CD8-positive, alpha-beta memory T cell (primary cell): ENCODE measurements at regions not wholly inside any gene's neighbourhood (a gene's known extent, or its start where the extent isn't known, plus 50 kb on each side); places are given as distances from the start of the nearest gene placed in this dataset.

Experiments used
- CTCF ChIA-PET: fragments of 350-600 bp; sonication (Branson Sonifier 250); formaldehyde crosslinking; loops from one replicate; lab custom pipeline; 2021; ENCODE audit warnings: antibody characterized with exemption; lab: Charles Lee
- POLR2A ChIA-PET: fragments of 350-600 bp; sonication (Branson Sonifier 250); formaldehyde crosslinking; loops from one replicate; lab custom pipeline; 2021; ENCODE audit warnings: antibody characterized with exemption; lab: Charles Lee
- DNase-seq, 5 donors: peaks; one replicate each; pipeline versions ENCODE4 v3.0.0 to v3.0.0-alpha.2; 2020 to 2022; ENCODE audit warnings: mixed read lengths in 1 of 5
- H3K27ac ChIP-seq: one replicate; pipeline ENCODE4 v1.7.0; 2013; ENCODE audit warnings: low read depth, mild to moderate bottlenecking, low read length, moderate library complexity
- H3K27me3 ChIP-seq: 2 replicates; pipeline ENCODE4 v1.7.0; 2013; ENCODE audit warnings: low read length, mild to moderate bottlenecking; ENCODE audit not compliant: insufficient read depth, poor library complexity, severe bottlenecking
- H3K36me3 ChIP-seq: 2 replicates; pipeline ENCODE4 v1.7.0; 2013; ENCODE audit warnings: mild to moderate bottlenecking, low read length, moderate library complexity; ENCODE audit not compliant: insufficient read depth
- H3K4me1 ChIP-seq: 2 replicates; pipeline ENCODE4 v1.7.0; 2013; ENCODE audit warnings: mild to moderate bottlenecking, low read length, moderate library complexity; ENCODE audit not compliant: insufficient read depth
- H3K4me3 ChIP-seq: 2 replicates; pipeline ENCODE4 v1.7.0; 2013; ENCODE audit warnings: mild to moderate bottlenecking, low read length
- H3K9me3 ChIP-seq: 2 replicates; pipeline ENCODE4 v1.7.0; 2013; ENCODE audit warnings: mild to moderate bottlenecking, low read length
- H3K27ac Mint-ChIP-seq, 8 donors: one replicate each; pipeline ENCODE4 v1.8.0; 2020 to 2021; ENCODE audit warnings: mixed read lengths in 8 of 8, mild to moderate bottlenecking in 6 of 8, inconsistent platforms in 3 of 8, moderate library complexity in 3 of 8
- H3K27me3 Mint-ChIP-seq, 2 donors: one replicate each; pipeline ENCODE4 v1.8.0; 2020 to 2021; ENCODE audit warnings: mixed read lengths in 2 of 2, mild to moderate bottlenecking in 1 of 2, moderate library complexity in 1 of 2
- H3K36me3 Mint-ChIP-seq, 3 donors: one replicate each; pipeline ENCODE4 v1.8.0; 2020 to 2021; ENCODE audit warnings: mixed read lengths in 3 of 3, inconsistent platforms in 1 of 3, mild to moderate bottlenecking in 1 of 3
- H3K4me1 Mint-ChIP-seq, 3 donors: one replicate each; pipeline ENCODE4 v1.8.0; 2020 to 2021; ENCODE audit warnings: mixed read lengths in 3 of 3, inconsistent platforms in 1 of 3, mild to moderate bottlenecking in 1 of 3
- H3K4me3 Mint-ChIP-seq, 7 donors: one replicate each; pipeline ENCODE4 v1.8.0; 2020 to 2021; ENCODE audit warnings: mixed read lengths in 7 of 7, mild to moderate bottlenecking in 6 of 7, moderate library complexity in 4 of 7, inconsistent platforms in 2 of 7
- H3K9me3 Mint-ChIP-seq, 5 donors: one replicate each; pipeline ENCODE4 v1.8.0; 2020 to 2022; ENCODE audit warnings: mixed read lengths in 5 of 5, mild to moderate bottlenecking in 3 of 5, moderate library complexity in 2 of 5, inconsistent platforms in 1 of 5

DNA sequence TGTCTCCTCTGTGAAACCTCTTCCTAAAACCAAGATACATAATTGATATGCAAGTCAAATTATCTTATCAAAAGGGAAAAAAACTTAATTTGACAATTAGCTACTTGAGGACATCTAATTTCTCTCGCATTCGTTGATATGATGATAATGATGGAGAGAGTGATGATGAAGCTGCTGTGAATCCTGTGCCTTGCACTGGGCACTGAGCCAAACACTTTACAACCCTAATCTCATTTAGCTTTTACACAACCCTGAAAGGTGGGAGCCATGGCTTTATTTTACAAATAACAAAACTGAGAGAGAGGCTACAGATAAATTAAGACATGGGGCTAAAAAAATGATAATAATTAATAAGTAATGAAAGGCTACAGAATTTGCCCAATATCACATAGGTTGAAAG lies 176.0 kb downstream of the NOC3L start:
- ChIA-PET CTCF (no interaction called here), POLR2A (no interaction called here)
- Histone ChIP-seq H3K27me3 (no peaks in the 10 kb centered on the region), H3K4me1 (no peaks in the 10 kb centered on the region), H3K27ac (no peak overlapping the region), H3K36me3 (no peaks in the 10 kb centered on the region), H3K9me3 (no peaks in the 10 kb centered on the region), H3K4me3 (no peak overlapping the region)
- Mint-ChIP-seq H3K9me3 (peaks cover 0 to 2% (median 0%) of the 10 kb centered on the region in 5 donors), H3K27ac (no peak overlapping the region), H3K36me3 (no peaks in the 10 kb centered on the region), H3K27me3 (peaks cover 4 to 7% of the 10 kb centered on the region in 2 donors), H3K4me3 (no peak overlapping the region), H3K4me1 (no peaks in the 10 kb centered on the region)
- DNase-seq, result no peak

DNA sequence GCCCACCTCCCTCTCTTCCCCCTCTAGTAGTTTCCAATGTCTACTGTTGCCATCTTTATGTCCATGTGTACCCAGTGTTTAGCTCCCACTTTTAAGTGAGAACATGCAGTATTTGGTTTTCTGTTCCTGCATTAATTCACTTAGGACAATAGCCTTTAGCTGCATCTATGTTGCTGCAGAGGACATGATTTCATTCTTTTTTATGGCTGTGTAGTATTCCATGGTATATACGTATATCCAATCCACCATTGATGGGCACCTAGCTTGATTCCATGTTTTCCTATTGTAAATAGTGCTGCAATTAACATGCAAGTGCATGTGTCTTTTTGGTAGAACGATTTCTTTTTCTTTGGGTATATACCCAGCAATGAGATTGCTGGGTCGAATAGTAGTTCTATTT lies 170.4 kb downstream of the NOC3L start:
- H3K27me3 Mint-ChIP-seq, result peaks cover 6 to 7% of the 10 kb centered on the region in 2 donors
- H3K4me3 Mint-ChIP-seq, result no peak overlapping the region
- no peaks in the 10 kb centered on the region for H3K4me1 ChIP-seq
- H3K27me3 ChIP-seq, result no peaks in the 10 kb centered on the region
- no peaks in the 10 kb centered on the region for H3K4me1 Mint-ChIP-seq
- H3K27ac ChIP-seq, result no peak overlapping the region
- no peak overlapping the region for H3K27ac Mint-ChIP-seq
- ChIA-PET CTCF (no interaction called here), POLR2A (no interaction called here)
- no peaks in the 10 kb centered on the region for H3K9me3 Mint-ChIP-seq
- DNase-seq, result no peak
- no peaks in the 10 kb centered on the region for H3K36me3 Mint-ChIP-seq
- no peaks in the 10 kb centered on the region for H3K9me3 ChIP-seq
- H3K4me3 ChIP-seq, result no peak overlapping the region
- H3K36me3 ChIP-seq, result no peaks in the 10 kb centered on the region

DNA sequence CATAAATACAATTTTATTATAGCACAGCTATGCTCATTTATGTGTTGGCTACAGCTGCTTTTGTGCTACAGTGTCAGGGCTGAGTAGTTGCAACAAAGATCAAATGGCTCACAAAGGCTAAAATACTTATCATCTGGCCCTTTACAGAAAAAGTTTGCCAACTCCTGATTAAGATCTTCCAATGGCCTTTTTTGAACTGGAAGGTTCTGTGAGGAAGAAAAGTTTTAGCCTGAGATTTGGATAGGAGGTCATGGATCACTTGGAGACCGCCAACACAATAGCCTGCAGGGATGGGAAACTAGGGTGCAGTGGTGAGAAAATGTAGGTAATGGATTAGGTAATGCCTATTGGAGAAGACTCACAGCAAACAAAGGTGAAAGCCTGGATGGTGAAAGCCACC lies 169.8 kb downstream of the NOC3L start:
- H3K27me3 ChIP-seq, result no peaks in the 10 kb centered on the region
- H3K27me3 Mint-ChIP-seq, result peaks cover 6 to 7% of the 10 kb centered on the region in 2 donors
- H3K4me1 Mint-ChIP-seq, result no peaks in the 10 kb centered on the region
- POLR2A ChIA-PET, result no interaction called here
- no peak overlapping the region for H3K27ac ChIP-seq
- H3K27ac Mint-ChIP-seq, result no peak overlapping the region
- no peaks in the 10 kb centered on the region for H3K9me3 ChIP-seq
- no peak for DNase-seq
- H3K9me3 Mint-ChIP-seq, result no peaks in the 10 kb centered on the region
- no peaks in the 10 kb centered on the region for H3K36me3 ChIP-seq
- H3K4me3 Mint-ChIP-seq, result no peak overlapping the region
- H3K36me3 Mint-ChIP-seq, result no peaks in the 10 kb centered on the region
- no peaks in the 10 kb centered on the region for H3K4me1 ChIP-seq
- CTCF ChIA-PET, result no interaction called here
- no peak overlapping the region for H3K4me3 ChIP-seq

- no peak overlapping the region for H3K27ac ChIP-seq
- no peaks in the 10 kb centered on the region for H3K36me3 Mint-ChIP-seq
- ChIA-PET POLR2A (no interaction called here), CTCF (no interaction called here)
- peaks cover 6 to 7% of the 10 kb centered on the region in 2 donors for H3K27me3 Mint-ChIP-seq
- DNase-seq, result no peak
- no peaks in the 10 kb centered on the region for H3K4me1 Mint-ChIP-seq
- no peaks in the 10 kb centered on the region for H3K27me3 ChIP-seq
- no peaks in the 10 kb centered on the region for H3K9me3 ChIP-seq
- H3K4me3 Mint-ChIP-seq, result no peak overlapping the region
- H3K36me3 ChIP-seq, result no peaks in the 10 kb centered on the region
- no peaks in the 10 kb centered on the region for H3K4me1 ChIP-seq
- H3K27ac Mint-ChIP-seq, result no peak overlapping the region
- no peaks in the 10 kb centered on the region for H3K9me3 Mint-ChIP-seq
- H3K4me3 ChIP-seq, result no peak overlapping the region
These were observed 169.2 kb downstream of the NOC3L start for GRCh38 chr10:94193466-94193924.

- Histone ChIP-seq H3K9me3 (no peaks in the 10 kb centered on the region), H3K27ac (no peak overlapping the region), H3K36me3 (no peaks in the 10 kb centered on the region), H3K27me3 (no peaks in the 10 kb centered on the region), H3K4me3 (no peak overlapping the region), H3K4me1 (no peaks in the 10 kb centered on the region)
- ChIA-PET CTCF (no interaction called here), POLR2A (no interaction called here)
- no peak for DNase-seq
- H3K27ac Mint-ChIP-seq, result no peak overlapping the region
- no peak overlapping the region for H3K4me3 Mint-ChIP-seq
- no peaks in the 10 kb centered on the region for H3K36me3 Mint-ChIP-seq
- H3K9me3 Mint-ChIP-seq, result no peaks in the 10 kb centered on the region
- H3K27me3 Mint-ChIP-seq, result peaks cover 1 to 7% of the 10 kb centered on the region in 2 donors
- no peaks in the 10 kb centered on the region for H3K4me1 Mint-ChIP-seq
These were observed 168.5 kb downstream of the NOC3L start for GRCh38 chr10:94194256-94194655.

DNA sequence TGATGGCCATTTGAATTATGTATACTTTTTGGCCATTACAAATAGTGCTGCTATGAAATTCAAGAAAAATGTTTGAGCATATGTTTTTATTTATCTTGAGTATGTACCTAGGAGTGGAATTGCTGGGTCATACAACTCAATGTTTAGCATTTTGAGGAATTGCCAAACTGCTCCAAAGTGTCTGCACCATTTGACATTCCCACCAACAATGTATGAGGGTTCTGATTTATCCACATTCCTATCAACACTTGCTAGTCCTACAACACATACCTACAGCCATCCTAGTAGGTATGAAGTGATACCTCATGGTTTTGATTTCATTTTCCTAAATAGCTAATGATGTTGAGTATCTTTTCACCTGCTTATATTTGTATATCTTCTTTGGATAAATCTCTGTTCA lies 165.5 kb downstream of the NOC3L start:
- Mint-ChIP-seq H3K36me3 (no peaks in the 10 kb centered on the region), H3K4me1 (no peaks in the 10 kb centered on the region), H3K27me3 (peaks cover 1 to 11% of the 10 kb centered on the region in 2 donors), H3K27ac (no peak overlapping the region), H3K4me3 (no peak overlapping the region), H3K9me3 (no peaks in the 10 kb centered on the region)
- H3K36me3 ChIP-seq, result no peaks in the 10 kb centered on the region
- ChIA-PET CTCF (no interaction called here), POLR2A (no interaction called here)
- no peaks in the 10 kb centered on the region for H3K9me3 ChIP-seq
- no peak for DNase-seq
- no peak overlapping the region for H3K4me3 ChIP-seq
- no peaks in the 10 kb centered on the region for H3K27me3 ChIP-seq
- H3K27ac ChIP-seq, result no peak overlapping the region
- H3K4me1 ChIP-seq, result no peaks in the 10 kb centered on the region

GRCh38 chr10:94198324-94198723 lies 164.4 kb downstream of the NOC3L start:
- H3K27me3 ChIP-seq, result no peaks in the 10 kb centered on the region
- peak overlapping the region in 1 of 8 donors; percentile 50 for H3K27ac Mint-ChIP-seq
- ChIA-PET CTCF (no interaction called here), POLR2A (no interaction called here)
- no peaks in the 10 kb centered on the region for H3K9me3 ChIP-seq
- H3K4me1 Mint-ChIP-seq, result no peaks in the 10 kb centered on the region
- no peak overlapping the region for H3K27ac ChIP-seq
- DNase-seq, result no peak
- H3K9me3 Mint-ChIP-seq, result no peaks in the 10 kb centered on the region
- H3K4me3 ChIP-seq, result no peak overlapping the region
- H3K36me3 ChIP-seq, result no peaks in the 10 kb centered on the region
- no peaks in the 10 kb centered on the region for H3K4me1 ChIP-seq
- H3K27me3 Mint-ChIP-seq, result peaks cover 0 to 16% of the 10 kb centered on the region in 2 donors
- H3K36me3 Mint-ChIP-seq, result no peaks in the 10 kb centered on the region
- H3K4me3 Mint-ChIP-seq, result no peak overlapping the region

GRCh38 chr10:94199565-94199964 lies 163.2 kb downstream of the NOC3L start:
- peak overlapping the region in 1 of 8 donors; percentile 3 for H3K27ac Mint-ChIP-seq
- no peak overlapping the region for H3K4me3 Mint-ChIP-seq
- no peaks in the 10 kb centered on the region for H3K9me3 ChIP-seq
- H3K4me3 ChIP-seq, result no peak overlapping the region
- no peaks in the 10 kb centered on the region for H3K9me3 Mint-ChIP-seq
- no peaks in the 10 kb centered on the region for H3K4me1 ChIP-seq
- H3K27me3 ChIP-seq, result no peaks in the 10 kb centered on the region
- no peaks in the 10 kb centered on the region for H3K4me1 Mint-ChIP-seq
- no peaks in the 10 kb centered on the region for H3K36me3 Mint-ChIP-seq
- ChIA-PET CTCF (no interaction called here), POLR2A (no interaction called here)
- no peak overlapping the region for H3K27ac ChIP-seq
- DNase-seq, result no peak
- no peaks in the 10 kb centered on the region for H3K36me3 ChIP-seq
- peaks cover 2 to 20% of the 10 kb centered on the region in 2 donors for H3K27me3 Mint-ChIP-seq
